Stimulated activated CD4-positive, alpha-beta T cell treated with anti-CD3 and anti-CD28 coated beads, Interleukin-15, amount 100 ng/mL, for 48 hours (primary cell): ENCODE measurements at regions not wholly inside any gene's neighbourhood (a gene's known extent, or its start where the extent isn't known, plus 50 kb on each side); places are given as distances from the start of the nearest gene placed in this dataset.

Source experiments
- DNase-seq, 2 donors: peaks; one replicate each; pipeline ENCODE4 v3.0.0-alpha.2; 2020; ENCODE audit warnings: low read depth in 2 of 2

- no peak for DNase-seq
Observed at GRCh38 chr1:198040880-198041279, 115.9 kb upstream of the NEK7 start.

GRCh38 chr1:198042168-198042567 lies 114.6 kb upstream of the NEK7 start:
- no peak for DNase-seq

- no peak for DNase-seq
Observed at GRCh38 chr1:198047913-198048312, 108.9 kb upstream of the NEK7 start.

- DNase-seq, result no peak
Observed at GRCh38 chr1:198054510-198054909, 102.3 kb upstream of the NEK7 start.

- peak in 1 of 2 donors; percentile 5 for DNase-seq
Observed at GRCh38 chr1:198056255-198056654, 100.5 kb upstream of the NEK7 start.

GRCh38 chr1:198064181-198064580 lies 92.6 kb upstream of the NEK7 start:
- DNase-seq, result no peak

- no peak for DNase-seq
Observed at GRCh38 chr1:198068285-198068684, 88.5 kb upstream of the NEK7 start.

GRCh38 chr1:198072177-198072576 lies 84.6 kb upstream of the NEK7 start:
- no peak for DNase-seq

- no peak for DNase-seq
Observed at GRCh38 chr1:198075296-198075695, 81.5 kb upstream of the NEK7 start.

- DNase-seq, result no peak
Observed at GRCh38 chr1:198079432-198079951, 77.3 kb upstream of the NEK7 start.

GRCh38 chr1:198082576-198082975 lies 74.2 kb upstream of the NEK7 start:
- no peak for DNase-seq

GRCh38 chr1:198083549-198083948 lies 73.2 kb upstream of the NEK7 start:
- DNase-seq, result no peak

- DNase-seq, result no peak
Observed at GRCh38 chr1:198084241-198084908, 72.4 kb upstream of the NEK7 start.

GRCh38 chr1:198086051-198086745 lies 70.6 kb upstream of the NEK7 start:
- no peak for DNase-seq

- DNase-seq, result no peak
Observed at GRCh38 chr1:198087831-198088230, 69.0 kb upstream of the NEK7 start.

GRCh38 chr1:198088360-198089071 lies 68.3 kb upstream of the NEK7 start:
- no peak for DNase-seq

GRCh38 chr1:198096390-198096789 lies 60.4 kb upstream of the NEK7 start:
- DNase-seq, result no peak

GRCh38 chr1:198099755-198100154 lies 57.0 kb upstream of the NEK7 start:
- no peak for DNase-seq

GRCh38 chr1:198101716-198102453 lies 54.9 kb upstream of the NEK7 start:
- no peak for DNase-seq

- no peak for DNase-seq
Observed at GRCh38 chr1:198102454-198102827, 54.4 kb upstream of the NEK7 start.

- no peak for DNase-seq
Observed at GRCh38 chr1:198105185-198105584, 51.6 kb upstream of the NEK7 start.

GRCh38 chr1:198106011-198106410 lies 50.8 kb upstream of the NEK7 start:
- no peak for DNase-seq
